Choroid plexus epithelial cell (primary cell): ENCODE measurements at regions not wholly inside any gene's neighbourhood (a gene's known extent, or its start where the extent isn't known, plus 50 kb on each side); places are given as distances from the start of the nearest gene placed in this dataset.
"Not testable (repeated sequence)": the region's sequence is repeated elsewhere in the genome, so short reads cannot be mapped to it uniquely, and the experiment has no call there.

ENCODE experiments used
- DNase-seq: peaks from one replicate; pipeline ENCODE4 v3.0.0-alpha.2; 2010; ENCODE audit warnings: low read depth
- H3K4me3 ChIP-seq: 2 replicates; pipeline ENCODE4 v1.5.1; 2011; ENCODE audit warnings: low read depth, mild to moderate bottlenecking, control low read depth, low read length, moderate library complexity
- CTCF ChIP-seq: conservative IDR thresholded peaks from 2 replicates; pipeline ENCODE4 v1.5.1; 2011; ENCODE audit warnings: low read depth, mild to moderate bottlenecking, control low read depth, inconsistent platforms, low read length, moderate library complexity

DNA sequence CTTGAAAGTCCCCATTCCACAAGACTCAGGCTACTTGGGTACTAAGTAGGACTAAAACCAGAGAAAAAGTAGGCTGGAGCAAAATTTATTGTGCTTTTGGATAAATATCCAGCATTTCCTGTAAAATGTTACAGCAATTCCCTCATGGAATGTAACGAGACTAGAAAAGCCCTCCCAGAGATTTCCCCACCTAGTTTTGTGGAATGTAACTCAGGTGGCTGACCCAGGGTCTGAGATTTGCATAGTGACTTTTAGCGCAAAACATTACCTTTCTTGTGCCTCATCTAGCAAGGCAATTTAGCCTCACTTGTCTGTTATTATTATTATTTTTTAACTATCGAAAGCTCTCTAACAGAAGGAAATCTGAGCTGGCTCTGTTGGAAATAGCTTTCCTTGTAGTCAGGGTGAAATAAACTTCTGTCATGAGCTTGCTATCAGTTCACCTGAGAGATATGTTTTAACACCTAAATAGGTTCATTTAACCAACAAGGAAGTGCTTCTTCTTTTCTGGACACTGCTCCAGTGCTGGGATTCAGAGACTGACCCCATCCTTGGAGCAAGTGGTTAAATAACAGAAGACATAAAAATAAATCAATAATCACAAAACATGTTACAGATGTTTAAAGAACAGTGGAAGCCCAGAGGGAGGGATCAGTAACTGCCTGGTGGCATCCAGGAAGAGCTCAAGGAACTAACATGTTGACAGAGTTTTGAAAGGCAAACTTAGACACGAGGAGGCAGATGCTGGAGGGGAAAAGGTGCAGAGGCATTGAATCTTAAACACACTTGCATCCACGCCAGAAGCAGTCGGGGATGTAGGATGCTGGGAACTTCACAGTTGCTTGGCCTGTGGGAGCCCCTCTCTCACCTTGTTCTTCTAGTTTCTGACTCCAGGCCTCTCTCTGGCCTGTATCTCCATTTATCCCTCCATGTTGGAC, 68.3 kb upstream of the RHOU start:
- DNase-seq, result no peak
- TF ChIP-seq CTCF, result no peak
- H3K4me3 ChIP-seq, result no peak overlapping the region

- no peak for TF ChIP-seq CTCF
- no peak overlapping the region for H3K4me3 ChIP-seq
- no peak for DNase-seq
Measured at GRCh38 chr1:228668553-228669241, 66.6 kb upstream of the RHOU start.

DNA sequence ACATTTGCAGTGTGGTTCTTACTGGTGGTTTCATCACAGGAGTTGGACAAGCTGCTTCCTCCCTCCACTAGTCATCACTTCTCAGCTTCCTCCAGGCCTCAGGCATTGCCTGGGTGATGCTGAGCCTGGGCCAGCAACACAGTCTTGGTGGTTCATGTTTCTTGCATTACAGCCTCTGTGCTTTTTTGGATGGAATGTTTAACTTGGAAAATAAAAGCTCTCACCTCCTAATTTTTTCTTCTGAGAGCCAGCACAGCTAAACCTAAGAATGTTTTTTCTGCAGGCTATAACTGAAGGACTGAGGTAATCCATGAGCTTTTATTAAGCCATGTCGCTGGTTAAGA, 66.1 kb upstream of the RHOU start:
- DNase-seq, result peak; percentile 50
- no peak overlapping the region for H3K4me3 ChIP-seq
- TF ChIP-seq CTCF, result no peak

DNA sequence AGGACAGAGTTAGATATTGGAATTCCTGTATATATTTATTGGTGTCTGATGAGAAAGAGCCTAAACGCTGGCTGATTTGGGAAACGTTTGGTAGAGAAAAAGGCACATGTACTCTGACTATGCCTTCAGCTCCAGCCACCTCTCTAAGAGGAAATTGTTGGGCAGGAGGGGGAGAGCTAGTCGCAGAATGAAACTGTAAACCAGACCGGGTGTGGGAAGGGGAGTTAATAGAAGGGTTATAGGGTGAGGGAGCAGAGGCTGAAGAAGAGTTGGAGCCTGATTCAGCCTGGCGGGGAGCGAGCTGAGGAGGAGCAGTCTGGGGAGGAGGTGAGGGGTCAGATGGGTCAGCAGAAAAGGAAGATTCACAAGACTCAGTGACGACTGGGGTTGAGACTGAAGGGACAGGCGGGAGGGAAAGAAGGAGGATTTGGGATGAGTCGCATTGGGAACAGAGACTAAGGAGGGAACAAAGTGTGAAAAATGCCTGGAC, 54.2 kb upstream of the RHOU start:
- not testable (repeated sequence) for H3K4me3 ChIP-seq, DNase-seq

GRCh38 chr1:228683428-228683827, 51.9 kb upstream of the RHOU start:
- H3K4me3 ChIP-seq, result no peak overlapping the region
- no peak for DNase-seq
- TF ChIP-seq CTCF, result no peak

- TF ChIP-seq CTCF, result no peak
- no peak overlapping the region for H3K4me3 ChIP-seq
- DNase-seq, result no peak
Measured at GRCh38 chr1:228684607-228685006, 50.7 kb upstream of the RHOU start.

DNA sequence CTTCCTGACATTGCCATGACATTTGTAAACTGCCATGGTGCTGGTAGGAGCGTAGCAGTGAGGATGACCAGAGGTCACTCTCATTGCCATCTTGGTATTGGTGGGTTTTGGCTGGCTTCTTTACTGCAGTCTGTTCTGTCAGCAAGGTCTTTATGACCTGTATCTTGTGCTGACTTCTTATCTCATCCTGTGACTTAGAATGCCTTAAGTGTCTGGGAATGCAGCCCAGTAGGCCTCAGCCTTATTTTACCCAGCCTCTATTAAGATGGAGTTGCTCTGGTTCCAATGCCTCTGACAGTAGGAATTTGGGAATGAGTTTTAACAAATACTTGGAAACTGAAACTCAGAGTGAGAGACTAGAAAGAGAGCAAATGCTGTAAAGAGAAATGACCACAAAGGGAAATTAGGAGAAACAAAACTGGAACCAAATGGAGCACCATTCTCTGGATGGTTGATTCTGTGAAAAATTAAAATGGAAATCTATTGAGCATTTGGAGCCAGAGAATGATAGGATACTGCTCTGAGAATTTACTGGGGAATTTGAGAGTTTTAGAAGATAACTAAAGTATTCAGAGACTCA, 50.1 kb upstream of the RHOU start:
- no peak for DNase-seq
- H3K4me3 ChIP-seq, result no peak overlapping the region
- TF ChIP-seq CTCF, result no peak
